ENCODE measurements at regions not wholly inside any gene's neighbourhood (a gene's known extent, or its start where the extent isn't known, plus 50 kb on each side); places are given as distances from the start of the nearest gene placed in this dataset.

- DNase-seq, result no peak
These were observed 515.3 kb downstream of the EPHB1 start for GRCh38 chr3:135310317-135310716.

GRCh38 chr3:135311699-135312098 is 516.6 kb downstream of the EPHB1 start:
- no peak for DNase-seq

- DNase-seq, result no peak
These were observed 519.2 kb downstream of the EPHB1 start for GRCh38 chr3:135314237-135314636.

GRCh38 chr3:135324301-135324700 is 529.2 kb downstream of the EPHB1 start:
- no peak for DNase-seq

- DNase-seq, result no peak
These were observed 530.0 kb downstream of the EPHB1 start for GRCh38 chr3:135325096-135325495.

- DNase-seq, result no peak
These were observed 530.7 kb downstream of the EPHB1 start for GRCh38 chr3:135325726-135326235.

- DNase-seq, result no peak
These were observed 531.8 kb downstream of the EPHB1 start for GRCh38 chr3:135326851-135327250.

- DNase-seq, result no peak
These were observed 533.0 kb downstream of the EPHB1 start for GRCh38 chr3:135328036-135328435.

- no peak for DNase-seq
These were observed 534.4 kb downstream of the EPHB1 start for GRCh38 chr3:135329479-135329878.

GRCh38 chr3:135337192-135337591 is 542.1 kb downstream of the EPHB1 start:
- DNase-seq, result no peak

- DNase-seq, result no peak
These were observed 553.6 kb downstream of the EPHB1 start for GRCh38 chr3:135348690-135349089.

- no peak for DNase-seq
These were observed 554.3 kb downstream of the EPHB1 start for GRCh38 chr3:135349254-135349948.

- DNase-seq, result no peak
These were observed 557.2 kb downstream of the EPHB1 start for GRCh38 chr3:135352213-135352612.

GRCh38 chr3:135362889-135363288 is 567.8 kb downstream of the EPHB1 start:
- no peak for DNase-seq

GRCh38 chr3:135364676-135365075 is 569.6 kb downstream of the EPHB1 start:
- no peak for DNase-seq

- no peak for DNase-seq
These were observed 571.8 kb downstream of the EPHB1 start for GRCh38 chr3:135366816-135367215.

- no peak for DNase-seq
These were observed 573.3 kb downstream of the EPHB1 start for GRCh38 chr3:135368316-135368715.

GRCh38 chr3:135368781-135369180 is 573.7 kb downstream of the EPHB1 start:
- no peak for DNase-seq

GRCh38 chr3:135374571-135374970 is 579.5 kb downstream of the EPHB1 start:
- DNase-seq, result no peak

- DNase-seq, result no peak
These were observed 583.3 kb upstream of the PPP2R3A start for GRCh38 chr3:135382188-135382587.

- no peak for DNase-seq
These were observed 582.9 kb upstream of the PPP2R3A start for GRCh38 chr3:135382621-135383020.

- DNase-seq, result no peak
These were observed 582.2 kb upstream of the PPP2R3A start for GRCh38 chr3:135383301-135383700.

- no peak for DNase-seq
These were observed 573.4 kb upstream of the PPP2R3A start for GRCh38 chr3:135392151-135392550.

- no peak for DNase-seq
These were observed 572.4 kb upstream of the PPP2R3A start for GRCh38 chr3:135393159-135393558.

- DNase-seq, result no peak
These were observed 571.5 kb upstream of the PPP2R3A start for GRCh38 chr3:135393898-135394525.

Measured in NCI-H226 (cell line).